A673 (cell line): ENCODE measurements at regions not wholly inside any gene's neighbourhood (a gene's known extent, or its start where the extent isn't known, plus 50 kb on each side); places are given as distances from the start of the nearest gene placed in this dataset.

Source experiments
- EZH2 ChIP-seq: fragments of 200-600 bp; sonication (generic); IDR thresholded peaks from 2 replicates; pipeline ENCODE4 v1.6.1; 2017; ENCODE audit warnings: borderline replicate concordance, low read depth, mild to moderate bottlenecking, mixed read lengths, antibody characterized with exemption, low read length; ENCODE audit not compliant: poor library complexity, severe bottlenecking
- TF ChIP-seq, protein P1 (sequence below): fragments of 300-800, 200-600 bp; sonication (generic); conservative IDR thresholded peaks from 2 replicates; pipeline ENCODE4 v1.5.1; 2017; ENCODE audit warnings: low read depth, mild to moderate bottlenecking, antibody characterized with exemption, low read length, moderate library complexity, mixed read lengths

DNA sequence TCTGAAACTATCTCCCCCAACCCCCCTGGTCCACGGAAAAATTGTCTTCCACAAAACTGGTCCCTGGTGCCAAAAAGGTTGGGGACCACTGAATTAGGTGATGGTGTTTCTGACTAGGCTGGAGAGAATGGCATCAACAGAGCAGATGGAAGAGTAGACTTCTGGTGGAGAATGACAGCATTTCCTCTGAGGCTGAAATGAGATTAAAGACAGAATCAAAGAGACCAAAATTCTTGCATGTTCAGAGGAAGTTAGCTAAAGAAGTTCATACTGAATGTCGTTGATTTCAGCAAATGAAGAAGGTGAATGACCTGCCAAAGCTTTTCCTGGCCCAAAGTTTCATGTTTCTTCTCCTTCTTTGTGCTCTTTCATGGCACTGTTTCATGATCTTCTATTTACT, 188.2 kb upstream of the RUNX1 start:
- TF ChIP-seq, protein P1, sequence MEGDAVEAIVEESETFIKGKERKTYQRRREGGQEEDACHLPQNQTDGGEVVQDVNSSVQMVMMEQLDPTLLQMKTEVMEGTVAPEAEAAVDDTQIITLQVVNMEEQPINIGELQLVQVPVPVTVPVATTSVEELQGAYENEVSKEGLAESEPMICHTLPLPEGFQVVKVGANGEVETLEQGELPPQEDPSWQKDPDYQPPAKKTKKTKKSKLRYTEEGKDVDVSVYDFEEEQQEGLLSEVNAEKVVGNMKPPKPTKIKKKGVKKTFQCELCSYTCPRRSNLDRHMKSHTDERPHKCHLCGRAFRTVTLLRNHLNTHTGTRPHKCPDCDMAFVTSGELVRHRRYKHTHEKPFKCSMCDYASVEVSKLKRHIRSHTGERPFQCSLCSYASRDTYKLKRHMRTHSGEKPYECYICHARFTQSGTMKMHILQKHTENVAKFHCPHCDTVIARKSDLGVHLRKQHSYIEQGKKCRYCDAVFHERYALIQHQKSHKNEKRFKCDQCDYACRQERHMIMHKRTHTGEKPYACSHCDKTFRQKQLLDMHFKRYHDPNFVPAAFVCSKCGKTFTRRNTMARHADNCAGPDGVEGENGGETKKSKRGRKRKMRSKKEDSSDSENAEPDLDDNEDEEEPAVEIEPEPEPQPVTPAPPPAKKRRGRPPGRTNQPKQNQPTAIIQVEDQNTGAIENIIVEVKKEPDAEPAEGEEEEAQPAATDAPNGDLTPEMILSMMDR: no peak
- TF ChIP-seq EZH2: no peak
